OCI-LY1 (cell line): ENCODE measurements at regions not wholly inside any gene's neighbourhood (a gene's known extent, or its start where the extent isn't known, plus 50 kb on each side); places are given as distances from the start of the nearest gene placed in this dataset.

Experiments used
- EZH2 ChIP-seq: fragments of 200-600 bp; sonication (generic), shearing (Covaris generic); IDR thresholded peaks from 2 replicates; pipeline ENCODE4 v1.8.0; 2017; ENCODE audit warnings: borderline replicate concordance, mixed run types, mild to moderate bottlenecking, antibody characterized with exemption, low read length, moderate library complexity, mixed read lengths
- TF ChIP-seq, protein P1 (sequence below): fragments of 200-600 bp; sonication (generic), shearing (Covaris generic); IDR thresholded peaks from 2 replicates; pipeline ENCODE4 v1.5.1; 2017; ENCODE audit warnings: mild to moderate bottlenecking, antibody characterized with exemption, low read length, moderate library complexity, mixed read lengths

DNA sequence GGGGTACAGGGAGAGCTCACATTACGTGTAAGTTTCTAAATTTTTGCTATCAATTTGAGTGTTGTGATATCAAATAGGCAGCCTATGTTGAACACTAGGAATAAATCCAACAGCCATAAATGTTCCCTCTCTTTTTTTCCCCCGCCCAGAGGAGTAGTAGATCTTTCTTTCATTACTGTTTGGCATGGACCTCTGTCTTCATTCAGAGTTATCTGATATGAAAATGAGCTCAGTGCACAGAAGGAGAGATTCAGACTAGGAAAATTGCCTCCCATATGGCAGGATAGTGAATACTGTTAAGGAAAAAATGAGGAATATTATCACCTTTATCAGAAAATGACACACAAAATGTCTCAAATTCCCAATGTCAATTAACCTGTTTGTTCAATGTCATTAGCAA, 110.0 kb upstream of the EYS start:
- TF ChIP-seq, protein P1, sequence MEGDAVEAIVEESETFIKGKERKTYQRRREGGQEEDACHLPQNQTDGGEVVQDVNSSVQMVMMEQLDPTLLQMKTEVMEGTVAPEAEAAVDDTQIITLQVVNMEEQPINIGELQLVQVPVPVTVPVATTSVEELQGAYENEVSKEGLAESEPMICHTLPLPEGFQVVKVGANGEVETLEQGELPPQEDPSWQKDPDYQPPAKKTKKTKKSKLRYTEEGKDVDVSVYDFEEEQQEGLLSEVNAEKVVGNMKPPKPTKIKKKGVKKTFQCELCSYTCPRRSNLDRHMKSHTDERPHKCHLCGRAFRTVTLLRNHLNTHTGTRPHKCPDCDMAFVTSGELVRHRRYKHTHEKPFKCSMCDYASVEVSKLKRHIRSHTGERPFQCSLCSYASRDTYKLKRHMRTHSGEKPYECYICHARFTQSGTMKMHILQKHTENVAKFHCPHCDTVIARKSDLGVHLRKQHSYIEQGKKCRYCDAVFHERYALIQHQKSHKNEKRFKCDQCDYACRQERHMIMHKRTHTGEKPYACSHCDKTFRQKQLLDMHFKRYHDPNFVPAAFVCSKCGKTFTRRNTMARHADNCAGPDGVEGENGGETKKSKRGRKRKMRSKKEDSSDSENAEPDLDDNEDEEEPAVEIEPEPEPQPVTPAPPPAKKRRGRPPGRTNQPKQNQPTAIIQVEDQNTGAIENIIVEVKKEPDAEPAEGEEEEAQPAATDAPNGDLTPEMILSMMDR, result no peak
- no peak for TF ChIP-seq EZH2
